SW 1271 (cell line): ENCODE measurements at regions not wholly inside any gene's neighbourhood (a gene's known extent, or its start where the extent isn't known, plus 50 kb on each side); places are given as distances from the start of the nearest gene placed in this dataset.
A peak's percentile ranks its signal among the peaks of the same experiment; 100 is the strongest.
"Not testable (repeated sequence)": the region's sequence is repeated elsewhere in the genome, so short reads cannot be mapped to it uniquely, and the experiment has no call there.

Experiments used
- DNase-seq, 2 experiments: peaks; one replicate each; lab custom pipeline; 2025; lab: John Stamatoyannopoulos, UW

GRCh38 chr6:27674882-27675281 lies 202.0 kb upstream of the ZNF184 start:
- DNase-seq = no peak

- DNase-seq = peak; percentile 85 to 93
Observed at GRCh38 chr6:27672113-27672799, 199.4 kb upstream of the ZNF184 start.

GRCh38 chr6:27669624-27670301 lies 196.9 kb upstream of the ZNF184 start:
- DNase-seq = no peak

- no peak for DNase-seq
Observed at GRCh38 chr6:27669295-27669623, 196.4 kb upstream of the ZNF184 start.

GRCh38 chr6:27668442-27669294 lies 195.8 kb upstream of the ZNF184 start:
- peak; percentile 38 to 71 for DNase-seq

- DNase-seq = no peak
Observed at GRCh38 chr6:27667657-27668441, 194.9 kb upstream of the ZNF184 start.

GRCh38 chr6:27667016-27667656 lies 194.2 kb upstream of the ZNF184 start:
- no peak for DNase-seq

GRCh38 chr6:27662769-27663168 lies 189.9 kb upstream of the ZNF184 start:
- no peak for DNase-seq

GRCh38 chr6:27662212-27662611 lies 189.3 kb upstream of the ZNF184 start:
- DNase-seq = not testable (repeated sequence)

GRCh38 chr6:27653143-27653825 lies 180.4 kb upstream of the ZNF184 start:
- DNase-seq = not testable (repeated sequence)

- no peak for DNase-seq
Observed at GRCh38 chr6:27651371-27651732, 178.4 kb upstream of the ZNF184 start.

GRCh38 chr6:27650620-27651370 lies 177.9 kb upstream of the ZNF184 start:
- peak; percentile 28 to 78 for DNase-seq

GRCh38 chr6:27644528-27644927 lies 171.6 kb upstream of the ZNF184 start:
- DNase-seq = no peak

- DNase-seq = no peak
Observed at GRCh38 chr6:27642744-27643456, 170.0 kb upstream of the ZNF184 start.

- not testable (repeated sequence) for DNase-seq
Observed at GRCh38 chr6:27635886-27636285, 163.0 kb upstream of the ZNF184 start.

- DNase-seq = not testable (repeated sequence)
Observed at GRCh38 chr6:27633221-27633688, 160.3 kb upstream of the ZNF184 start.

GRCh38 chr6:27631609-27631916 lies 158.7 kb upstream of the ZNF184 start:
- no peak for DNase-seq

- DNase-seq = no peak
Observed at GRCh38 chr6:27630727-27631608, 158.1 kb upstream of the ZNF184 start.
